ENCODE measurements at regions not wholly inside any gene's neighbourhood (a gene's known extent, or its start where the extent isn't known, plus 50 kb on each side); places are given as distances from the start of the nearest gene placed in this dataset.

DNA sequence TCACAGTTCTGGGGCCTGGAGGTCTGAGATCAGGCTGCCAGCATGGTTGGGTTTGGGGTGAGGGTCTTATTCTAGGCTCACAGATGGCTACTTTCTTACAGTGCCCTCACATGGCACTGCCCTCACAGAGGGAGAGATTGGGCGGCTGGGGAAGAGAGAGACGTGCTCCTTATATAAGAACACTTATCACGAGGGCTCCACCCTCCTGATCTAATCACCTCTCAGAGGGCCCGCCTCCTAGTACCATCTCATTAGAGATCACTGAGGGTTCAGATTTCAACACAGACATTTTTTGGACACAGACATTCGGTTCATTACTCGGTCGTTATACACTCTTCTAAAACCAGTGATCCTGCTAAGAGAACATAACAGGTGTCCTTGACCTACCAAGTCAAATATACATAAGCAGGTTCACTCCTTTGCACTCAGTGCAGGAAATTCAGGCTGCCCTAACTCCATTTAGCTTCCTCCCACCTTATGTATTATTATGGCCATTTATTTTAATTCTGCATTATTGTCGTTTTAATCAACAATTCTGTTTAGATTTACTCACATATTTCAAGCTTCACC, 121.7 kb downstream of the ICE1 start:
- TF ChIP-seq, protein P1, sequence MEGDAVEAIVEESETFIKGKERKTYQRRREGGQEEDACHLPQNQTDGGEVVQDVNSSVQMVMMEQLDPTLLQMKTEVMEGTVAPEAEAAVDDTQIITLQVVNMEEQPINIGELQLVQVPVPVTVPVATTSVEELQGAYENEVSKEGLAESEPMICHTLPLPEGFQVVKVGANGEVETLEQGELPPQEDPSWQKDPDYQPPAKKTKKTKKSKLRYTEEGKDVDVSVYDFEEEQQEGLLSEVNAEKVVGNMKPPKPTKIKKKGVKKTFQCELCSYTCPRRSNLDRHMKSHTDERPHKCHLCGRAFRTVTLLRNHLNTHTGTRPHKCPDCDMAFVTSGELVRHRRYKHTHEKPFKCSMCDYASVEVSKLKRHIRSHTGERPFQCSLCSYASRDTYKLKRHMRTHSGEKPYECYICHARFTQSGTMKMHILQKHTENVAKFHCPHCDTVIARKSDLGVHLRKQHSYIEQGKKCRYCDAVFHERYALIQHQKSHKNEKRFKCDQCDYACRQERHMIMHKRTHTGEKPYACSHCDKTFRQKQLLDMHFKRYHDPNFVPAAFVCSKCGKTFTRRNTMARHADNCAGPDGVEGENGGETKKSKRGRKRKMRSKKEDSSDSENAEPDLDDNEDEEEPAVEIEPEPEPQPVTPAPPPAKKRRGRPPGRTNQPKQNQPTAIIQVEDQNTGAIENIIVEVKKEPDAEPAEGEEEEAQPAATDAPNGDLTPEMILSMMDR (conservative IDR thresholded peaks at IDR 0.05; ENCODE audit: low read depth), result no peak
- no peak for DNase-seq (ENCODE audit: low spot score)
- POLR2A ChIA-PET (ENCODE audit: low non-redundant PET), result no interaction called here
- CTCF ChIA-PET, result no interaction called here
- no peak overlapping the region for H3K27ac ChIP-seq

DNA sequence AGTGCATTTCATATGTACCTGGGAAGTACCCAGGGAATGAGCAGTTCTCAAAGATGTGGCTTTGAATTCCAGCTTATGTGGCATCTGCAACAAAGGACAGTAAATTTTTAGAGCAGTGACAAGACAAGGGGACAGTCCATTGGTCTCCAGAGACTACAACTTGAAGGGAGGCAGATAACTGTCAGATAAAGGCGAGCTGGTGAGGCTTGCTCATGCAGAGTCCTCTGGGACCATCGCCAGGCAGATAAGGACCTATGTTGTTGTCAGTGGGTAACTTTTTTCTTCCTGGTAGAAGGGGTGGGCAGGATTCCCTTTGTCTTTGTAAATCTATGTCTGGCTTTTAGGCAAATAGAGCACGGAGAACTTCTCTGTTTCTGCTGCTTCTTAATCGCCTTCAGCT, 120.2 kb downstream of the ICE1 start:
- TF ChIP-seq, protein P1 (conservative IDR thresholded peaks at IDR 0.05; ENCODE audit: low read depth), result no peak
- ChIA-PET POLR2A (ENCODE audit: low non-redundant PET) (no interaction called here), CTCF (no interaction called here)
- DNase-seq (ENCODE audit: low spot score), result no peak
- no peak overlapping the region for H3K27ac ChIP-seq

DNA sequence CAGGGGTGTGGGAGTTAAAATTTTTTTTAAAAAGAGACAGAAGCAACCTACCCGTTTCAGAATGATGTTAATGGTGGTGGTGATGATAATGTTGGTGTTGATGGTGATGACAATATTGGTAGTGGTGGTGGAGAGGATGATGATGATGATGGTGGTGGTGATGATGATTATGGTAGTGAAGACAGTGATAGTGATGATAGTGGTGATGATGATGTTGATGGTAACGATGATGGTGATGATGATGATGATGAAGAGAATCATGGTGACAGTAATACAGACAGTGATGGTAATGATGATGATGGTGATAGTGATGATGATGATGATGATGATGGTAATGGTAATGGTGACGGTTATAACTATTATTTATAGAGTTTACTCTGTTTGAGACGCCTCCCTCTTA, 117.6 kb downstream of the ICE1 start:
- ChIA-PET POLR2A (ENCODE audit: low non-redundant PET) (no interaction called here), CTCF (no interaction called here)
- TF ChIP-seq, protein P1 (conservative IDR thresholded peaks at IDR 0.05; ENCODE audit: low read depth), result no peak
- DNase-seq (ENCODE audit: low spot score), result no peak
- no peak overlapping the region for H3K27ac ChIP-seq
